ENCODE measurements at regions not wholly inside any gene's neighbourhood (a gene's known extent, or its start where the extent isn't known, plus 50 kb on each side); places are given as distances from the start of the nearest gene placed in this dataset.

DNA sequence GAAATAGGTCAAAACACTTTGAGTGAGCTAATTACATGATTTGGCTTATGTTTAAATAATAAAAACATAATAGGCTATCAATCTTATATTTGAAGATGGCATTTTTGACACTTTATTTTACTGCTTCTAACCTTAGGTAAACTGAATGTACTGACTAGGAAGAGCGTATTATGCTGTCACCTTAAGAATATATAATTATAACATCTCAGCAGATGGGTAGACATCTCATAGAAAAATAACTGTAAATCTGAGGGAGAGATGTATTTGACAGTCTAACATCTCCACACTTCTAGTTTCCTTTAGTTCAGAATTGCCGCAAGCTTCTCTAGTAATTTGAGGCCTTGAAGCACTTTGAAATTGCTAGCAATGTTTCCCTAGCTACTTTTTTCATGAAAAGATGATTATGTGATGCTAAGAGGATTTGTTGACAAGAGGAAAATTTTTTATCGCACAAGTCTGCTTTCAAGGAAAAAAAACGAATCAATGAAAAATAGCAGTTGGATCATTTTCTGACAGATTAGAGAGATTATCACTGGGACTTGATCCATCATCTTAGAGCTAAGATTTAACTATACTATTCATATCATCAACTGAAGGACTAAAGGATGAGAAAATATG lies 238.2 kb upstream of the NAALADL2 start:
- intact Hi-C loops (cut with DNase I): no loop called here
- Histone ChIP-seq H3K9me3 (no peaks in the 10 kb centered on the region), H3K4me3 (no peak overlapping the region), H3K27ac (no peak overlapping the region), H3K36me3 (no peaks in the 10 kb centered on the region), H3K27me3 (no peaks in the 10 kb centered on the region), H3K4me1 (no peaks in the 10 kb centered on the region)
- TF ChIP-seq POLR2A (IDR thresholded peaks at IDR 0.05): no peak
- TF ChIP-seq, protein P1, sequence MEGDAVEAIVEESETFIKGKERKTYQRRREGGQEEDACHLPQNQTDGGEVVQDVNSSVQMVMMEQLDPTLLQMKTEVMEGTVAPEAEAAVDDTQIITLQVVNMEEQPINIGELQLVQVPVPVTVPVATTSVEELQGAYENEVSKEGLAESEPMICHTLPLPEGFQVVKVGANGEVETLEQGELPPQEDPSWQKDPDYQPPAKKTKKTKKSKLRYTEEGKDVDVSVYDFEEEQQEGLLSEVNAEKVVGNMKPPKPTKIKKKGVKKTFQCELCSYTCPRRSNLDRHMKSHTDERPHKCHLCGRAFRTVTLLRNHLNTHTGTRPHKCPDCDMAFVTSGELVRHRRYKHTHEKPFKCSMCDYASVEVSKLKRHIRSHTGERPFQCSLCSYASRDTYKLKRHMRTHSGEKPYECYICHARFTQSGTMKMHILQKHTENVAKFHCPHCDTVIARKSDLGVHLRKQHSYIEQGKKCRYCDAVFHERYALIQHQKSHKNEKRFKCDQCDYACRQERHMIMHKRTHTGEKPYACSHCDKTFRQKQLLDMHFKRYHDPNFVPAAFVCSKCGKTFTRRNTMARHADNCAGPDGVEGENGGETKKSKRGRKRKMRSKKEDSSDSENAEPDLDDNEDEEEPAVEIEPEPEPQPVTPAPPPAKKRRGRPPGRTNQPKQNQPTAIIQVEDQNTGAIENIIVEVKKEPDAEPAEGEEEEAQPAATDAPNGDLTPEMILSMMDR (IDR thresholded peaks at IDR 0.05): no peak
- no peak for DNase-seq
- WGBS, 2 donors: 75 to 77% methylated on average over 4 of the region's 4 CpGs

DNA sequence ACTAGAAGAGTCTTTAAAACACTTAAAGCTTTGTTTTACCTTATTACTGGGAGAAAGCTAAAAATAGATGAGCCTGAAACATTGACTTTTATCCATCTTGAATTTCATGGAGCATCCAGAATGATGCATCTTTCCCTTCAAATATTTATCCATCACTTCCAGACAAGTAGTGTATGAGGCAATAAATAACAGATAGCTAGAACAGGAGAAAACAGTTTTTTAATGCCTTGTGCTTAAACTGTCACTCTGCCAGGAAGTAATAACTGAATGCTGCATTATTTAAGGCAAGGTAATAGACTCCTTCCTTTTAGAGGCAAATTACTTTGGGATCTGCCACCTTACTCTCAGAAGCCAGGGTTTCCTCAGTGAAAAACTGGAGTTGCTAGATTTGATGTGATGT lies 225.8 kb upstream of the NAALADL2 start:
- TF ChIP-seq, protein P1 (IDR thresholded peaks at IDR 0.05): no peak
- TF ChIP-seq POLR2A (IDR thresholded peaks at IDR 0.05): no peak
- H3K27me3 ChIP-seq: no peaks in the 10 kb centered on the region
- DNase-seq: no peak
- no peak overlapping the region for H3K27ac ChIP-seq
- no peaks in the 10 kb centered on the region for H3K36me3 ChIP-seq
- intact Hi-C loops (cut with DNase I): no loop called here
- H3K4me3 ChIP-seq: no peak overlapping the region
- H3K4me1 ChIP-seq: no peaks in the 10 kb centered on the region
- H3K9me3 ChIP-seq: no peaks in the 10 kb centered on the region

DNA sequence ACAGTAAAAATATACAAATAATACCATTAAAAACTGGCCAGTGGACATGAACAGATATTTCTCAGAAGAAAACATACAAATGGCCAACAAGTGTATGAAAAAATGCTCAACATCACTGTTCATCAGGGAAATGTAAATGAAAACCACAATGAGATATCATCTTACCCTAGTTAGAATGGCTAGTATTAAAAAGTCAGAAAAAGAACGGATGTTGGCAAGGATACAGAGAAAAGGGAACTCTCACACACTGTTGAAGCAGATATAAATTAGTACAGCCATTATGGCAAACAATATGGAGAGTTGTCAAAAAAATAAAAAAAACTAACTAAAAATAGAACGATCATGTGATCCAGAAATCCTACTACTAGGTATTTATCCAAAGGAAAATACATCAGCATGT lies 222.7 kb upstream of the NAALADL2 start:
- Histone ChIP-seq H3K4me1 (no peaks in the 10 kb centered on the region), H3K36me3 (no peaks in the 10 kb centered on the region), H3K9me3 (no peaks in the 10 kb centered on the region), H3K27me3 (no peaks in the 10 kb centered on the region), H3K4me3 (no peak overlapping the region), H3K27ac (no peak overlapping the region)
- intact Hi-C loops (cut with DNase I): no loop called here
- DNase-seq: no peak
- 54 to 77% methylated on average over 2 of the region's 2 CpGs for WGBS, 2 donors
- no peak for TF ChIP-seq POLR2A (IDR thresholded peaks at IDR 0.05)
- TF ChIP-seq, protein P1 (IDR thresholded peaks at IDR 0.05): no peak

GRCh38 chr3:174639406-174639805 lies 219.7 kb upstream of the NAALADL2 start:
- intact Hi-C loops (cut with DNase I): no loop called here

DNA sequence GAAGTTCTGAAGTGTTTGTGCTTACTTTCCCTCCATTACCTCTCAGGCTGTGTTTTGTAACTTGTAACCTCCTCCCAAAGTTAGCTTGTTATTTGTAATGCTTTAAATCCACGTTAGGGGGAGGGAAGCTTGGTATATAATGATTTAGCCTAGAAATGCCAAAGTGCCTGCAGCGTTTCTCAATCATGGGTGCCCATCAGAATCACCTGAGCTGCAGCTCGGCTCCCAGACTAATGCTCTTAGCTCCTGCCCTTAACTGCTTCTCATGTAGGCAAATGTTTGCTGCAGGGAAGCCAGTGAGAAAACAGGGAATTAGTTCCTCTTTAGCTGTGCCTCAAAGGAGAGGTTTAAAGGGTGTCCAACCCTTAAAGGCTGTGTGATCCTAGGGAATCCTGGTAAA lies 219.2 kb upstream of the NAALADL2 start:
- Histone ChIP-seq H3K27me3 (no peaks in the 10 kb centered on the region), H3K4me3 (no peak overlapping the region), H3K27ac (no peak overlapping the region), H3K36me3 (no peaks in the 10 kb centered on the region), H3K4me1 (no peaks in the 10 kb centered on the region), H3K9me3 (no peaks in the 10 kb centered on the region)
- intact Hi-C loops (cut with DNase I): no loop called here
- DNase-seq: no peak
- 64 to 69% methylated on average over 2 to 3 of the region's 3 CpGs for WGBS, 2 donors
- TF ChIP-seq, protein P1 (IDR thresholded peaks at IDR 0.05): no peak
- TF ChIP-seq POLR2A (IDR thresholded peaks at IDR 0.05): no peak

More at GRCh38 chr3:174639406-174639805, 219.7 kb upstream of the NAALADL2 start:
- no peaks in the 10 kb centered on the region for H3K27me3 ChIP-seq
- no peaks in the 10 kb centered on the region for H3K36me3 ChIP-seq
- WGBS, 2 donors: 80 to 91% methylated on average over 4 of the region's 4 CpGs
- DNase-seq: no peak
- no peak overlapping the region for H3K4me3 ChIP-seq
- TF ChIP-seq, protein P1 (IDR thresholded peaks at IDR 0.05): no peak
- no peak for TF ChIP-seq POLR2A (IDR thresholded peaks at IDR 0.05)
- H3K27ac ChIP-seq: no peak overlapping the region
- H3K9me3 ChIP-seq: no peaks in the 10 kb centered on the region
- H3K4me1 ChIP-seq: no peaks in the 10 kb centered on the region

All from esophagus squamous epithelium (tissue), 5 donors.